Cardiac fibroblast (primary cell): ENCODE measurements at regions not wholly inside any gene's neighbourhood (a gene's known extent, or its start where the extent isn't known, plus 50 kb on each side); places are given as distances from the start of the nearest gene placed in this dataset.

ENCODE experiments used
- DNase-seq, 2 donors: peaks; one replicate each; pipeline versions ENCODE4 v3.0.0 to v3.0.0-alpha.2; 2010; ENCODE audit warnings: low read depth in 2 of 2
- H3K4me3 ChIP-seq, 2 donors: replicated peaks in 1 of 2; 1 replicate in 1 of 2; 2 replicates in 1 of 2; pipeline ENCODE4 v1.5.1; 2011; ENCODE audit warnings: low read depth in 2 of 2, low read length in 2 of 2, mild to moderate bottlenecking in 2 of 2, moderate library complexity in 1 of 2
- CTCF ChIP-seq: IDR thresholded peaks from one replicate; pipeline ENCODE4 v1.5.1; 2011; ENCODE audit warnings: low read depth, mild to moderate bottlenecking, low read length, inconsistent platforms

- DNase-seq = no peak
- no peak overlapping the region for H3K4me3 ChIP-seq
- no peak for TF ChIP-seq CTCF
Observed at GRCh38 chr9:24841993-24842392, 296.3 kb upstream of the IZUMO3 start.

- peak; percentile 6 for TF ChIP-seq CTCF
- DNase-seq = peak in 1 of 2 donors; percentile 2
Observed at GRCh38 chr9:24832307-24832706, 286.6 kb upstream of the IZUMO3 start.

DNA sequence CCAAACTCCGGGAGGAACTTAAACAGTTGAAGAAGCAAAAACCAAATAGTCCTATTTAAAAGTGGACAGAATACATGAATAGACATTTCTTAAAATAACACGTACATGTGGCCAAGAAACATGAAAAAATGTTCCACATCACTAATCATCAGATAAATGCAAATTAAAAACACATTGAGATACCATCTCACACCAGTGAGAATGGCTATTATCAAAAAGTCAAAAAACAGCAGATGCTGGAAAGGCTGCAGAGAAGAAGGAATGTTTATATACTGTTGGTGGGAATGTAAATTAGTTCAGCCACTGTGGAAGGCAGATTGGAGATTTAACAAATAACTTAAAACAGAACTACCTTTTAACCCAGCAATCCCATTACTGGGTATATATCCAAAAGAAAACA is 283.0 kb upstream of the IZUMO3 start:
- no peak overlapping the region for H3K4me3 ChIP-seq
- DNase-seq = no peak
- TF ChIP-seq CTCF = no peak

More at GRCh38 chr9:24832307-24832706, 286.6 kb upstream of the IZUMO3 start:
- H3K4me3 ChIP-seq = no peak overlapping the region

- no peak for DNase-seq
- no peak overlapping the region for H3K4me3 ChIP-seq
- TF ChIP-seq CTCF = no peak
Observed at GRCh38 chr9:24824607-24825006, 278.9 kb upstream of the IZUMO3 start.

- no peak for DNase-seq
Observed at GRCh38 chr9:24820196-24820595, 274.5 kb upstream of the IZUMO3 start.

DNA sequence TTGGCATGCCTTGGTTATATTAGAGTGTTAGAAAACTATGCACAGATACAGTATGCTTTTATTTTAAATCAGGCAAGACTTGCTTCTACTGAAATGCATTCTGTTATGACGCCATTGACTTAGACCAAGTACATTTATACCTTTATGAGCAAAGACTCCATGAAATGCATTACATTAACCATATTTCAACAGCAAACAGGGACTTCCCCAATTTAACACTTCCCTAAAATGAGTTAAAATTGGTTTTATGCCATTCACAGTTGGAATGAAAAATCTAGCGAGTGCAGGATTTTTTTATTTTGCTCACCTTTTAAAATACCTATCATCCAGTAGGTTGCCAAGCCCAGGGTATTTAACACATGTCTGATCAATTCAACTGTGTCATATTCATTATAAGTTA is 272.1 kb upstream of the IZUMO3 start:
- DNase-seq = no peak
- H3K4me3 ChIP-seq = no peak overlapping the region
- TF ChIP-seq CTCF = no peak

More at GRCh38 chr9:24820196-24820595, 274.5 kb upstream of the IZUMO3 start:
- TF ChIP-seq CTCF = no peak
- no peak overlapping the region for H3K4me3 ChIP-seq

GRCh38 chr9:24816006-24816405 is 270.3 kb upstream of the IZUMO3 start:
- no peak for DNase-seq
- no peak for TF ChIP-seq CTCF
- no peak overlapping the region for H3K4me3 ChIP-seq
